Uterus (tissue), 3 donors: ENCODE measurements at regions not wholly inside any gene's neighbourhood (a gene's known extent, or its start where the extent isn't known, plus 50 kb on each side); places are given as distances from the start of the nearest gene placed in this dataset. TPM values are rescaled to one million over a fixed set of nuclear protein-coding genes. Genes with fewer than 3 reads are reported as not detected.

Experiments
- DNase-seq, 2 donors: peaks; one replicate each; pipeline ENCODE4 v3.0.0-alpha.2; 2019 to 2020
- H3K27ac ChIP-seq, 2 donors: fragments of 200-600 bp; sonication (generic); 1 replicate in 1 of 2; 2 replicates in 1 of 2; pipeline ENCODE4 v1.5.1; 2016 to 2018
- H3K27me3 ChIP-seq, 2 donors: fragments of 200-600 bp; sonication (generic); one replicate each; pipeline ENCODE4 v1.5.1; 2018 to 2019; ENCODE audit warnings: control low read depth in 1 of 2
- H3K36me3 ChIP-seq, 2 donors: fragments of 200-600 bp; sonication (generic); one replicate each; pipeline ENCODE4 v1.5.1; 2019; ENCODE audit warnings: control low read depth in 1 of 2
- H3K4me1 ChIP-seq, 2 donors: fragments of 200-600 bp; sonication (generic); one replicate each; pipeline ENCODE4 v1.5.1; 2018 to 2019; ENCODE audit warnings: control low read depth in 1 of 2
- H3K4me3 ChIP-seq, 2 donors: fragments of 200-600 bp; sonication (generic); 1 replicate in 1 of 2; 2 replicates in 1 of 2; pipeline ENCODE4 v1.5.1; 2018 to 2019; ENCODE audit warnings: mild to moderate bottlenecking in 1 of 2
- H3K9me3 ChIP-seq, 2 donors: fragments of 200-600 bp; sonication (generic); one replicate each; pipeline ENCODE4 v1.5.1; 2019; ENCODE audit warnings: control low read depth in 1 of 2
- POLR2A ChIP-seq, 2 donors: fragments of 450-650 bp; IDR thresholded peaks; one replicate each; pipeline ENCODE4 v1.6.1; 2016; ENCODE audit warnings: antibody characterized with exemption in 2 of 2, mild to moderate bottlenecking in 1 of 2, moderate library complexity in 1 of 2
- intact Hi-C: fragments of 100-400 bp; cut with DNase I; formaldehyde crosslinking; loops from one replicate; pipeline ENCODE4 v1.15.1; 2023; ENCODE audit warnings: low total_unique reads
- small RNA-seq: library from RNA; depleted of rRNA; stranded (forward); fragments of <200 nt; gene quantifications from one replicate; pipeline ENCODE3, GENCODE V24; 2016
- TF ChIP-seq, protein P1 (sequence below), 4 experiments: fragments of 200-600 bp in 2 of 4; fragments of 450-650 bp in 2 of 4; sonication (generic) in 2 of 4; IDR thresholded peaks; one replicate each; pipeline ENCODE4 v1.5.1; 2016 to 2019; ENCODE audit warnings: antibody characterized with exemption in 4 of 4, mild to moderate bottlenecking in 2 of 4, moderate library complexity in 1 of 4
- donor health status: DM: yes; HTN: yes; CAD: no.

GRCh38 chr10:65847436-65848230 is 1078.2 kb upstream of the LRRTM3 start:
- intact Hi-C loops, result no loop called here
- H3K9me3 ChIP-seq, result no peaks in the 10 kb centered on the region
- H3K36me3 ChIP-seq, result no peaks in the 10 kb centered on the region
- no peak for DNase-seq
- H3K27ac ChIP-seq, result no peak overlapping the region
- H3K4me1 ChIP-seq, result no peaks in the 10 kb centered on the region
- H3K4me3 ChIP-seq, result no peak overlapping the region
- no peaks in the 10 kb centered on the region for H3K27me3 ChIP-seq
- TF ChIP-seq POLR2A (IDR thresholded peaks at IDR 0.05), result no peak
- TF ChIP-seq, protein P1, sequence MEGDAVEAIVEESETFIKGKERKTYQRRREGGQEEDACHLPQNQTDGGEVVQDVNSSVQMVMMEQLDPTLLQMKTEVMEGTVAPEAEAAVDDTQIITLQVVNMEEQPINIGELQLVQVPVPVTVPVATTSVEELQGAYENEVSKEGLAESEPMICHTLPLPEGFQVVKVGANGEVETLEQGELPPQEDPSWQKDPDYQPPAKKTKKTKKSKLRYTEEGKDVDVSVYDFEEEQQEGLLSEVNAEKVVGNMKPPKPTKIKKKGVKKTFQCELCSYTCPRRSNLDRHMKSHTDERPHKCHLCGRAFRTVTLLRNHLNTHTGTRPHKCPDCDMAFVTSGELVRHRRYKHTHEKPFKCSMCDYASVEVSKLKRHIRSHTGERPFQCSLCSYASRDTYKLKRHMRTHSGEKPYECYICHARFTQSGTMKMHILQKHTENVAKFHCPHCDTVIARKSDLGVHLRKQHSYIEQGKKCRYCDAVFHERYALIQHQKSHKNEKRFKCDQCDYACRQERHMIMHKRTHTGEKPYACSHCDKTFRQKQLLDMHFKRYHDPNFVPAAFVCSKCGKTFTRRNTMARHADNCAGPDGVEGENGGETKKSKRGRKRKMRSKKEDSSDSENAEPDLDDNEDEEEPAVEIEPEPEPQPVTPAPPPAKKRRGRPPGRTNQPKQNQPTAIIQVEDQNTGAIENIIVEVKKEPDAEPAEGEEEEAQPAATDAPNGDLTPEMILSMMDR (IDR thresholded peaks at IDR 0.05), result no peak

GRCh38 chr10:65858841-65859240 is 1067.0 kb upstream of the LRRTM3 start:
- Histone ChIP-seq H3K27ac (no peak overlapping the region), H3K36me3 (no peaks in the 10 kb centered on the region), H3K27me3 (no peaks in the 10 kb centered on the region), H3K4me1 (no peaks in the 10 kb centered on the region), H3K9me3 (no peaks in the 10 kb centered on the region), H3K4me3 (no peak overlapping the region)
- DNase-seq, result no peak
- intact Hi-C loops, result no loop called here
- TF ChIP-seq POLR2A (IDR thresholded peaks at IDR 0.05), result no peak
- TF ChIP-seq, protein P1 (IDR thresholded peaks at IDR 0.05), result no peak

DNA sequence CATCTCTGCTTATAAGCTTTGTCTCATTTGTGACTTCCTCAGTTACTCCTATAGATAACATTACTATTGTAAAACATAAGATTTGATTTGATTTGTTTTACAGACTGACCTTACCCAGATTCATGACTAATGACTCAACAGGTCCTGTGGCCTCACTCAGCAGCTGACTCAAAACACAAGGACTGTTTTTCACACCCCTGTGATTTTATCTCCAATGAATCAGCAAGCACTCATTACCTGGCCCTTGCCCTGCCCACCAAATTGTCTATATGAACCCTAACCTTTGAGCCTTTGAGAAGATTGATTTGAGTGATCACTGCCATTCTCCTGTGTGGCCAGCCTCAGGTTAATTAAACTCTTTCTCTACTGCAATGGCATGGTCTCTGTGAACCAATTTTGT is 1064.6 kb upstream of the LRRTM3 start:
- no peaks in the 10 kb centered on the region for H3K36me3 ChIP-seq
- H3K27ac ChIP-seq, result no peak overlapping the region
- H3K4me3 ChIP-seq, result no peak overlapping the region
- no peak for DNase-seq
- no peaks in the 10 kb centered on the region for H3K9me3 ChIP-seq
- TF ChIP-seq POLR2A (IDR thresholded peaks at IDR 0.05), result no peak
- TF ChIP-seq, protein P1 (IDR thresholded peaks at IDR 0.05), result no peak
- H3K27me3 ChIP-seq, result no peaks in the 10 kb centered on the region
- intact Hi-C loops, result no loop called here
- no peaks in the 10 kb centered on the region for H3K4me1 ChIP-seq

Small RNAs in the stretch of these regions (small RNA-seq; reads per million reads assigned to genes)
- gene CYP2C61P, result not detected
